Esophagus squamous epithelium (tissue), 4 donors: ENCODE measurements at regions not wholly inside any gene's neighbourhood (a gene's known extent, or its start where the extent isn't known, plus 50 kb on each side); places are given as distances from the start of the nearest gene placed in this dataset.

Source experiments
- CTCF ChIP-seq, 6 experiments: fragments of 450-650 bp in 4 of 6; fragments of 200-600 bp in 2 of 6; sonication (generic) in 2 of 6; IDR thresholded peaks; one replicate each; pipeline ENCODE4 v1.5.1; 2016 to 2019; ENCODE audit warnings: antibody characterized with exemption in 6 of 6, mild to moderate bottlenecking in 4 of 6, moderate library complexity in 4 of 6
- POLR2A ChIP-seq, 4 donors: fragments of 450-650 bp; IDR thresholded peaks; one replicate each; pipeline ENCODE4 v1.6.1; 2017; ENCODE audit warnings: antibody characterized with exemption in 4 of 4, mild to moderate bottlenecking in 4 of 4, moderate library complexity in 3 of 4

GRCh38 chr2:43139996-43140621 lies 86.3 kb downstream of the ZFP36L2 start:
- TF ChIP-seq CTCF (IDR thresholded peaks at IDR 0.05) (no peak), POLR2A (IDR thresholded peaks at IDR 0.05) (no peak)
